Fibroblast of villous mesenchyme (primary cell): ENCODE measurements at regions not wholly inside any gene's neighbourhood (a gene's known extent, or its start where the extent isn't known, plus 50 kb on each side); places are given as distances from the start of the nearest gene placed in this dataset.

Experiments used
- DNase-seq: peaks from one replicate; pipeline ENCODE4 v3.0.0-alpha.2; 2010; ENCODE audit warnings: low read depth
- H3K4me3 ChIP-seq: 2 replicates; pipeline ENCODE4 v1.5.1; 2011; ENCODE audit warnings: low read depth, mild to moderate bottlenecking, low read length
- TF ChIP-seq, protein P1 (sequence below): IDR thresholded peaks from 2 replicates; pipeline ENCODE4 v1.5.1; 2012; ENCODE audit warnings: low read depth, mild to moderate bottlenecking, low read length; ENCODE audit not compliant: insufficient read depth

DNA sequence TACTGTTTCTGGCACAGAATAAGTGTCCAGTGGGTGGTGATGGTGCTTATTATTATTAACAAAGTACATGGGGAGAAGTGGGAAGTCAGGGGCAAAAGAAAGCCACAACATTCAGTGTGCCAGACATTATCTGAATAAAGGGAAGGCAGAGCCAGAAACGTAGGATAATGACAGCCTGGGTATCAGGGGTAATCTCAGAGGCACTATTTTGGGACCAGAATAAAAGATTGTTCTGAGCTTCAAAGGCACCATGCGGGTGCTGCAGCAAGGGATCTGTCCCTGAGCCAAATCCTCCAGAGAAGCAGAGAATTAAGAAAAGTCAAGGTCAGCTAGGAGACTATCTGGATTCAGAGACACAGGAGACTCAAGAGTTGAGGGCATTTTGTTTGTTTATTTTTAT, 328.8 kb upstream of the GATB start:
- TF ChIP-seq, protein P1, sequence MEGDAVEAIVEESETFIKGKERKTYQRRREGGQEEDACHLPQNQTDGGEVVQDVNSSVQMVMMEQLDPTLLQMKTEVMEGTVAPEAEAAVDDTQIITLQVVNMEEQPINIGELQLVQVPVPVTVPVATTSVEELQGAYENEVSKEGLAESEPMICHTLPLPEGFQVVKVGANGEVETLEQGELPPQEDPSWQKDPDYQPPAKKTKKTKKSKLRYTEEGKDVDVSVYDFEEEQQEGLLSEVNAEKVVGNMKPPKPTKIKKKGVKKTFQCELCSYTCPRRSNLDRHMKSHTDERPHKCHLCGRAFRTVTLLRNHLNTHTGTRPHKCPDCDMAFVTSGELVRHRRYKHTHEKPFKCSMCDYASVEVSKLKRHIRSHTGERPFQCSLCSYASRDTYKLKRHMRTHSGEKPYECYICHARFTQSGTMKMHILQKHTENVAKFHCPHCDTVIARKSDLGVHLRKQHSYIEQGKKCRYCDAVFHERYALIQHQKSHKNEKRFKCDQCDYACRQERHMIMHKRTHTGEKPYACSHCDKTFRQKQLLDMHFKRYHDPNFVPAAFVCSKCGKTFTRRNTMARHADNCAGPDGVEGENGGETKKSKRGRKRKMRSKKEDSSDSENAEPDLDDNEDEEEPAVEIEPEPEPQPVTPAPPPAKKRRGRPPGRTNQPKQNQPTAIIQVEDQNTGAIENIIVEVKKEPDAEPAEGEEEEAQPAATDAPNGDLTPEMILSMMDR, result no peak
- DNase-seq, result no peak
- no peak overlapping the region for H3K4me3 ChIP-seq

DNA sequence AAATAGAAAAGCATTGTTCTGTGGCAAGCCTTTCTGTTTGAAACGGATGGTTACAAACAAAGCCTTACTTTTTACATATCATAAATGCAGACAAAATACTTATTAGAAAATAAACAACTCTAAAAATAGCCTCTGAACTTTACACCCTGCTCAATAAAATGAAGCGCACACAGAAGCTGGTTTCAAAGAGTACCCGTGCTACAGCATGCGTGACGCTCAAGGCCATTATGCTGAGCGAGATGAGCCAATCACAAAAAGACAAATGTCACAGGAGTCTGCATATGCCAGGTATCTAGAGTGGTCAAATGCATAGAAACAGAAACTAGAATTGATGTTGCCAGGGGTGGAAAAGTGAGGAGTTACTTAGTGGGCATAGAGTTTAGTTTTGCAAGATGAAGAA, 326.5 kb upstream of the GATB start:
- DNase-seq, result no peak
- TF ChIP-seq, protein P1, result no peak
- no peak overlapping the region for H3K4me3 ChIP-seq

DNA sequence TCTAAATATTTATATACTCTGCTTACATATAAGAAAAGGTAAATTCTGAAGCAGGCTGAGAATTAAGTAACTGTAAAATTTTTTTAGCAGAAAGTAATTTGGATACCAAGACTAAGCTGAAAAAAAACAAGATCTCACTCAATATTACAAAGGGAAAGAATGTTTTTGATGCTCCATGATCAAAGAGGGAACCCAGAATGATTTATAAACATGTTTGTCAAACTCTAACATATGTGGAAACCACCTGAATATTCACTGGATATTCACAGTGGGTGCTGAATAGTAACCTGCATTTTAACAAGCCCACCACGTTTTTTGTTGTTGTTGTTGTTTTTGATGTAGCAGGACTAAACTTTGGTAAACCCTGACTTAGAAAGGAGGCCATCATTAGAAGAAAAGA, 324.9 kb upstream of the GATB start:
- no peak overlapping the region for H3K4me3 ChIP-seq
- TF ChIP-seq, protein P1, result no peak
- DNase-seq, result no peak

DNA sequence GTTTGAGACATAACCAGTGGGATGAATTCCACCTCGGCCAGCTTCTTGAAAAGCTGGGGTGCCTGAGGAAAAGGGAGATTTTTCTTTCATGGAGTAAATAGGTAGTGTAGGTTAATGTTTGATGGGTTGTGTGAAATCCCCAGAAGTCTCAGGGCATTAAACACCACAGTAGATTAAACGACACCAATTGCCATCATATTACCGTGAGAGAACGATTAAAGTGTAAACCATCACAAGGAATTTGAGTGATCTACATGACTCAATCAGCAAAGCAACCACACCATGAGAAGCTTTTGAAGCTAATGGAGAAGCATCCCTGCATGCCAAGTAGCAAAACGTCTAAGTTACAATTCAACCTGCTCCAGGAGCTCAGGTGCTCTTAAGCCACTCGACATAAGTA, 322.5 kb upstream of the GATB start:
- TF ChIP-seq, protein P1, result no peak
- no peak for DNase-seq
- no peak overlapping the region for H3K4me3 ChIP-seq

DNA sequence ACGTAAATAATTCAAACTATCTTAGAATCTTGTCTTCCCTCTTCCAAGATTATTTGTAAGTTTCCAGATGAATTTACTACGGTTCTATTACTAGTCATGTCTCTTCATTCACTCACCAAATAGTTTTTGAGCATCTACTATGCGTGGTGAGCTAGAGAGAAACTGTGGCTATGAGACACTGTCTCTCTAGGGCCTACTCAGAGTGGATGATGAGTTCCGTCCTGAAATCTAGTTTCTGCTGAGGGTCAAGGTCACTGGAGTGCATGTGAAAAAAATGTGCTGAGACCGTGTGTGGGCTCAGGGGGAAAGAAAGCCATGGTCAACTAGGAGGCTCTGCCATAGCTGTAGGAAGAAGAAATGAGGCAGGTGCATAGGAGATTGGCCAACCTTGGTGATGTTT, 320.2 kb upstream of the GATB start:
- TF ChIP-seq, protein P1, result no peak
- H3K4me3 ChIP-seq, result no peak overlapping the region
- no peak for DNase-seq

DNA sequence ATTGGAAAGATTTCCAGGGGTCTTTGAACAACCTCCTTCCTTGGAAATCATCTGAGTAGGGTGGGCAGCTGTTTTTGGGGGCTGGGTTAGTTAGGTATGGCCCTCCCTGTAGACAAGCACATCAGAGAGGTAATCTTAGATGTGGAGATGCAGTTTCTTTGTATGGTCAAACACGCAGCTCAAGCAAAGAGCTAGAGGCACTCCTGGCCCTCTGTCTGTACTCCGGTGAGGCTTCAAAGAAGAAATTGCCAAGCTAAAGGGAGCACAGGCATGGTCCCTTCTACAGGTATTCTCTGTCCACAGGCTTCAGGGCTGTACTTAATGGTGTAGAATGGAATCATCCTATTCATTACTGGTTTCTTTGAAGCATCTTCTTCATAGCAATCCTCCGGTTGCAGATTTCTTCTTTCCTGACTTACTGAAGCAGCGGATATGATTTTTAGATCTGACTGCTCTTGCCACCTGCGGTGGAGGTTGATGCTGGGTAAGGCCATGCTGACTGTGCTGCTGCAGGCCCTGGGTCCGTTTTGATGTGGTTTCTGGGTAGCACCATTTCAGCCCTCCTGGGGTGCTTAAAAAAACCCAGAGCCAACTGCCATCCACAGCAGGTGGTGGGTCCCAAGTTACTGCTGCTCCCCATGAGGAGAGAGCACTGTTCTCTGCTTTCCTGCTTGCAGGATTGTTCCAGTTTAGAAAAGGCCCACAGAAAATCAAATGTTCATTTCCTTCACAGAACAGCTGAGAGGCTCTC, 318.9 kb upstream of the GATB start:
- TF ChIP-seq, protein P1, result no peak
- no peak overlapping the region for H3K4me3 ChIP-seq
- DNase-seq, result no peak

DNA sequence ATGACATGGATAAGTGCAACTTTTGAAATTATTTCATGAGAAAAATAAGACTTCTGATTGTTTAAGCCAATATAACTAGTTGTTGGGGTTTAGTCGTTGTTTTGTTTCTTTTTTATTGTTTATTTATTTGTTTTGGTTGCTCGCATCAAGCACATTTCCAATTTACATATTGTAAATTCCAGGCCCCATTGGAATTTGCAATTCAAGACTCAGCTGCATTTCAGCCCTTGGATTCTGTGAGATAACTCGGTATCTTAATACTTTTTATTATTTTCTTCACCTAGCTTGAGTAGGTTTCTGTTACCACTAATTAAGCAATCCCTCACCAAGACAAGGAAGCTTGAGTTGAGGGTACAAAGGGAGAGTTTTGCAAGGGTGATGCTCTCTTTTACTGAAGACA, 318.3 kb upstream of the GATB start:
- no peak overlapping the region for H3K4me3 ChIP-seq
- no peak for DNase-seq
- TF ChIP-seq, protein P1, result no peak
